ENCODE measurements at regions not wholly inside any gene's neighbourhood (a gene's known extent, or its start where the extent isn't known, plus 50 kb on each side); places are given as distances from the start of the nearest gene placed in this dataset.

- no peak overlapping the region for H3K27ac ChIP-seq (ENCODE audit: low read depth, low read length, poor library complexity, severe bottlenecking)
- peaks cover 17% of the 10 kb centered on the region for H3K4me1 ChIP-seq (ENCODE audit: insufficient read depth, low read length, poor library complexity, severe bottlenecking)
- POLR2A ChIA-PET (ENCODE audit: low non-redundant PET), result interaction anchor here (0.7 kb wide), 1 partner anchor 1692 kb away, joined by 9 read pairs; no protein-coding TSS in a partner anchor
- DNase-seq (ENCODE audit: low spot score), result peak; percentile 45
- no peaks in the 10 kb centered on the region for H3K36me3 ChIP-seq (ENCODE audit: insufficient read depth, low read length, poor library complexity, severe bottlenecking)
- BruUV-seq (replicated peaks), result no TSS peak
- CTCF ChIA-PET, result no interaction called here
- no peaks in the 10 kb centered on the region for H3K9me3 ChIP-seq (ENCODE audit: low read depth, low read length, poor library complexity, severe bottlenecking)
- no peaks in the 10 kb centered on the region for H3K27me3 ChIP-seq (replicated peaks; ENCODE audit: insufficient read depth, low read depth, low read length, poor library complexity)
- no peak overlapping the region for H3K4me3 ChIP-seq (ENCODE audit: low read depth, low read length, poor library complexity, severe bottlenecking)
- intact Hi-C loops (cut with micrococcal nuclease; ENCODE audit: unreplicated experiment), result no loop called here
- no peak for TF ChIP-seq CTCF (conservative IDR thresholded peaks at IDR 0.05; ENCODE audit: low read depth, low read length)
- TF ChIP-seq EZH2 (IDR thresholded peaks at IDR 0.05; ENCODE audit: borderline replicate concordance, low read depth, low read length, poor library complexity, severe bottlenecking), result no peak
These were observed 79.6 kb upstream of the MTPN start for GRCh38 chr7:136056651-136057231.

GRCh38 chr7:136055266-136055665 lies 78.1 kb upstream of the MTPN start:
- DNase-seq (ENCODE audit: low spot score), result no peak
- BruUV-seq (replicated peaks), result no TSS peak
- Histone ChIP-seq H3K4me3 (ENCODE audit: low read depth, low read length, poor library complexity, severe bottlenecking) (no peak overlapping the region), H3K27ac (ENCODE audit: low read depth, low read length, poor library complexity, severe bottlenecking) (no peak overlapping the region), H3K4me1 (ENCODE audit: insufficient read depth, low read length, poor library complexity, severe bottlenecking) (peaks cover 25% of the 10 kb centered on the region), H3K36me3 (ENCODE audit: insufficient read depth, low read length, poor library complexity, severe bottlenecking) (no peaks in the 10 kb centered on the region), H3K9me3 (ENCODE audit: low read depth, low read length, poor library complexity, severe bottlenecking) (no peaks in the 10 kb centered on the region), H3K27me3 (replicated peaks; ENCODE audit: insufficient read depth, low read depth, low read length, poor library complexity) (no peaks in the 10 kb centered on the region)
- TF ChIP-seq CTCF (conservative IDR thresholded peaks at IDR 0.05; ENCODE audit: low read depth, low read length) (no peak), EZH2 (IDR thresholded peaks at IDR 0.05; ENCODE audit: borderline replicate concordance, low read depth, low read length, poor library complexity, severe bottlenecking) (no peak)
- intact Hi-C loops (cut with micrococcal nuclease; ENCODE audit: unreplicated experiment), result no loop called here
- ChIA-PET POLR2A (ENCODE audit: low non-redundant PET) (no interaction called here), CTCF (no interaction called here)

- CTCF ChIA-PET, result no interaction called here
These were observed 76.7 kb upstream of the MTPN start for GRCh38 chr7:136053689-136054485.

More at GRCh38 chr7:136053689-136054485, 76.7 kb upstream of the MTPN start:
- TF ChIP-seq EZH2 (IDR thresholded peaks at IDR 0.05; ENCODE audit: borderline replicate concordance, low read depth, low read length, poor library complexity, severe bottlenecking), result no peak
- TF ChIP-seq CTCF (conservative IDR thresholded peaks at IDR 0.05; ENCODE audit: low read depth, low read length), result no peak
- POLR2A ChIA-PET (ENCODE audit: low non-redundant PET), result no interaction called here
- no peak overlapping the region for H3K4me3 ChIP-seq (ENCODE audit: low read depth, low read length, poor library complexity, severe bottlenecking)
- H3K27ac ChIP-seq (ENCODE audit: low read depth, low read length, poor library complexity, severe bottlenecking), result no peak overlapping the region
- no peaks in the 10 kb centered on the region for H3K27me3 ChIP-seq (replicated peaks; ENCODE audit: insufficient read depth, low read depth, low read length, poor library complexity)
- peaks cover 29% of the 10 kb centered on the region for H3K4me1 ChIP-seq (ENCODE audit: insufficient read depth, low read length, poor library complexity, severe bottlenecking)
- no peaks in the 10 kb centered on the region for H3K36me3 ChIP-seq (ENCODE audit: insufficient read depth, low read length, poor library complexity, severe bottlenecking)
- DNase-seq (ENCODE audit: low spot score), result no peak
- intact Hi-C loops (cut with micrococcal nuclease; ENCODE audit: unreplicated experiment), result no loop called here
- no peaks in the 10 kb centered on the region for H3K9me3 ChIP-seq (ENCODE audit: low read depth, low read length, poor library complexity, severe bottlenecking)
- BruUV-seq (replicated peaks), result no TSS peak

Measured in A673 (cell line).